ENCODE measurements at regions not wholly inside any gene's neighbourhood (a gene's known extent, or its start where the extent isn't known, plus 50 kb on each side); places are given as distances from the start of the nearest gene placed in this dataset.

- no peak for TF ChIP-seq FOS (IDR thresholded peaks at IDR 0.05; ENCODE audit: extremely low read depth, insufficient read length)
- TF ChIP-seq, protein P1, sequence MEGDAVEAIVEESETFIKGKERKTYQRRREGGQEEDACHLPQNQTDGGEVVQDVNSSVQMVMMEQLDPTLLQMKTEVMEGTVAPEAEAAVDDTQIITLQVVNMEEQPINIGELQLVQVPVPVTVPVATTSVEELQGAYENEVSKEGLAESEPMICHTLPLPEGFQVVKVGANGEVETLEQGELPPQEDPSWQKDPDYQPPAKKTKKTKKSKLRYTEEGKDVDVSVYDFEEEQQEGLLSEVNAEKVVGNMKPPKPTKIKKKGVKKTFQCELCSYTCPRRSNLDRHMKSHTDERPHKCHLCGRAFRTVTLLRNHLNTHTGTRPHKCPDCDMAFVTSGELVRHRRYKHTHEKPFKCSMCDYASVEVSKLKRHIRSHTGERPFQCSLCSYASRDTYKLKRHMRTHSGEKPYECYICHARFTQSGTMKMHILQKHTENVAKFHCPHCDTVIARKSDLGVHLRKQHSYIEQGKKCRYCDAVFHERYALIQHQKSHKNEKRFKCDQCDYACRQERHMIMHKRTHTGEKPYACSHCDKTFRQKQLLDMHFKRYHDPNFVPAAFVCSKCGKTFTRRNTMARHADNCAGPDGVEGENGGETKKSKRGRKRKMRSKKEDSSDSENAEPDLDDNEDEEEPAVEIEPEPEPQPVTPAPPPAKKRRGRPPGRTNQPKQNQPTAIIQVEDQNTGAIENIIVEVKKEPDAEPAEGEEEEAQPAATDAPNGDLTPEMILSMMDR (IDR thresholded peaks at IDR 0.05 in 2 of 3, conservative IDR thresholded peaks at IDR 0.05 in 1 of 3; ENCODE audit: insufficient read depth in 2 of 3, low read depth in 1 of 3, low read length in 3 of 3), result no peak
- TF ChIP-seq HBP1 (CRISPR knock-in tag; IDR thresholded peaks at IDR 0.05), result no peak
- no peak for TF ChIP-seq FOXO4 (CRISPR knock-in tag; IDR thresholded peaks at IDR 0.05)
- TF ChIP-seq, protein P2, sequence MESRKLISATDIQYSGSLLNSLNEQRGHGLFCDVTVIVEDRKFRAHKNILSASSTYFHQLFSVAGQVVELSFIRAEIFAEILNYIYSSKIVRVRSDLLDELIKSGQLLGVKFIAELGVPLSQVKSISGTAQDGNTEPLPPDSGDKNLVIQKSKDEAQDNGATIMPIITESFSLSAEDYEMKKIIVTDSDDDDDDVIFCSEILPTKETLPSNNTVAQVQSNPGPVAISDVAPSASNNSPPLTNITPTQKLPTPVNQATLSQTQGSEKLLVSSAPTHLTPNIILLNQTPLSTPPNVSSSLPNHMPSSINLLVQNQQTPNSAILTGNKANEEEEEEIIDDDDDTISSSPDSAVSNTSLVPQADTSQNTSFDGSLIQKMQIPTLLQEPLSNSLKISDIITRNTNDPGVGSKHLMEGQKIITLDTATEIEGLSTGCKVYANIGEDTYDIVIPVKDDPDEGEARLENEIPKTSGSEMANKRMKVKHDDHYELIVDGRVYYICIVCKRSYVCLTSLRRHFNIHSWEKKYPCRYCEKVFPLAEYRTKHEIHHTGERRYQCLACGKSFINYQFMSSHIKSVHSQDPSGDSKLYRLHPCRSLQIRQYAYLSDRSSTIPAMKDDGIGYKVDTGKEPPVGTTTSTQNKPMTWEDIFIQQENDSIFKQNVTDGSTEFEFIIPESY (CRISPR knock-in tag; IDR thresholded peaks at IDR 0.05), result no peak
- no peak for TF ChIP-seq ZNF324 (CRISPR knock-in tag; IDR thresholded peaks at IDR 0.05)
- no peak for TF ChIP-seq ZBTB40 (IDR thresholded peaks at IDR 0.05)
- TF ChIP-seq ZBTB40 (CRISPR knock-in tag; IDR thresholded peaks at IDR 0.05), result no peak
- TF ChIP-seq, protein P3, sequence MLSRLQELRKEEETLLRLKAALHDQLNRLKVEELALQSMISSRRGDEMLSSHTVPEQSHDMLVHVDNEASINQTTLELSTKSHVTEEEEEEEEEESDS (CRISPR knock-in tag; IDR thresholded peaks at IDR 0.05), result no peak
- TF ChIP-seq FIP1L1 (IDR thresholded peaks at IDR 0.05; ENCODE audit: low read depth, low read length, poor library complexity, severe bottlenecking), result no peak
- TF ChIP-seq KDM2B (CRISPR knock-in tag; IDR thresholded peaks at IDR 0.05), result no peak
- TF ChIP-seq ELF2 (CRISPR knock-in tag; IDR thresholded peaks at IDR 0.05), result no peak
Observed at GRCh38 chr2:198488964-198489363, 684.6 kb downstream of the PLCL1 start.
